Mesenchymal stem cell (in vitro differentiated cells and primary cell): ENCODE measurements at regions not wholly inside any gene's neighbourhood (a gene's known extent, or its start where the extent isn't known, plus 50 kb on each side); places are given as distances from the start of the nearest gene placed in this dataset.

Experiments used
- DNase-seq: peaks from one replicate; pipeline ENCODE4 v3.0.0-alpha.2; 2013
- H2AFZ ChIP-seq: one replicate; pipeline ENCODE4 v1.6.1; 2013; ENCODE audit warnings: low read depth, mild to moderate bottlenecking, control low read depth, inconsistent platforms, low read length, moderate library complexity
- H2AK5ac ChIP-seq: 2 replicates; pipeline ENCODE4 v1.6.1; 2013; ENCODE audit warnings: low read length, moderate library complexity, mild to moderate bottlenecking, inconsistent platforms; ENCODE audit not compliant: severe bottlenecking
- H2BK120ac ChIP-seq: one replicate; pipeline ENCODE4 v1.6.1; 2013; ENCODE audit warnings: low read depth, mild to moderate bottlenecking, inconsistent platforms, low read length, moderate library complexity
- H2BK12ac ChIP-seq, 2 experiments: one replicate each; pipeline ENCODE4 v1.6.1; 2013; ENCODE audit warnings: inconsistent platforms in 2 of 2, low read length in 2 of 2, mild to moderate bottlenecking in 2 of 2, moderate library complexity in 2 of 2, control low read depth in 1 of 2
- H2BK15ac ChIP-seq: one replicate; pipeline ENCODE4 v1.6.1; 2013; ENCODE audit warnings: mild to moderate bottlenecking, low read depth, inconsistent platforms; ENCODE audit not compliant: poor library complexity, severe bottlenecking
- H2BK5ac ChIP-seq: 2 replicates; pipeline ENCODE4 v1.6.1; 2013; ENCODE audit warnings: low read depth, mild to moderate bottlenecking, low read length, control low read depth, inconsistent platforms; ENCODE audit not compliant: poor library complexity, severe bottlenecking
- H3K14ac ChIP-seq, 2 experiments: one replicate each; pipeline ENCODE4 v1.6.1; 2013; ENCODE audit warnings: inconsistent platforms in 2 of 2, low read length in 2 of 2, control low read depth in 1 of 2, mild to moderate bottlenecking in 1 of 2, moderate library complexity in 1 of 2
- H3K18ac ChIP-seq, 2 experiments: one replicate each; pipeline ENCODE4 v1.6.1; 2013; ENCODE audit warnings: inconsistent platforms in 2 of 2, low read length in 2 of 2, control low read depth in 1 of 2, low read depth in 1 of 2, mild to moderate bottlenecking in 1 of 2
- H3K23ac ChIP-seq, 2 experiments: one replicate each; pipeline ENCODE4 v1.6.1; 2013; ENCODE audit warnings: inconsistent platforms in 2 of 2, low read length in 2 of 2, mild to moderate bottlenecking in 2 of 2, moderate library complexity in 2 of 2, control low read depth in 1 of 2
- H3K27ac ChIP-seq: 2 replicates; pipeline ENCODE4 v1.5.1; 2013; ENCODE audit warnings: mild to moderate bottlenecking, moderate library complexity, low read length, control low read depth, inconsistent platforms; ENCODE audit not compliant: poor library complexity, severe bottlenecking
- H3K27me3 ChIP-seq, 2 experiments: 2 replicates each; pipeline versions ENCODE4 v1.6.1 to v1.7.0; 2013; ENCODE audit warnings: low read length in 2 of 2, mild to moderate bottlenecking in 2 of 2, moderate library complexity in 2 of 2, control low read depth in 1 of 2, inconsistent platforms in 1 of 2; ENCODE audit not compliant: control insufficient read depth in 1 of 2, insufficient read depth in 1 of 2
- H3K36me3 ChIP-seq, 2 experiments: 2 replicates each; pipeline versions ENCODE4 v1.6.1 to v1.7.0; 2013; ENCODE audit warnings: low read length in 2 of 2, control low read depth in 1 of 2, inconsistent platforms in 1 of 2, low read depth in 1 of 2, mild to moderate bottlenecking in 1 of 2; ENCODE audit not compliant: insufficient read depth in 2 of 2, control insufficient read depth in 1 of 2
- H3K4ac ChIP-seq, 2 experiments: one replicate each; pipeline ENCODE4 v1.6.1; 2013; ENCODE audit warnings: inconsistent platforms in 2 of 2, low read length in 2 of 2, mild to moderate bottlenecking in 2 of 2, moderate library complexity in 2 of 2, control low read depth in 1 of 2, low read depth in 1 of 2
- H3K4me1 ChIP-seq: 2 replicates; pipeline ENCODE4 v1.6.1; 2013; ENCODE audit warnings: low read depth, low read length, control low read depth; ENCODE audit not compliant: control insufficient read depth, insufficient read depth
- H3K4me2 ChIP-seq: 2 replicates; pipeline ENCODE4 v1.6.1; 2013; ENCODE audit warnings: low read length, mild to moderate bottlenecking, inconsistent platforms; ENCODE audit not compliant: poor library complexity, severe bottlenecking
- H3K4me3 ChIP-seq, 2 experiments: 2 replicates each; pipeline versions ENCODE4 v1.5.1 to v1.7.0; 2013; ENCODE audit warnings: low read length in 2 of 2, mild to moderate bottlenecking in 2 of 2, control low read depth in 1 of 2, low read depth in 1 of 2; ENCODE audit not compliant: insufficient read depth in 1 of 2
- H3K79me1 ChIP-seq: replicated peaks from 2 replicates; pipeline ENCODE4 v1.6.1; 2013; ENCODE audit warnings: mild to moderate bottlenecking, control low read depth, low read length, inconsistent platforms; ENCODE audit not compliant: poor library complexity, severe bottlenecking
- H3K9ac ChIP-seq: 2 replicates; pipeline ENCODE4 v1.7.0; 2013; ENCODE audit warnings: mild to moderate bottlenecking, low read length, moderate library complexity
- H3K9me3 ChIP-seq: 2 replicates; pipeline ENCODE4 v1.7.0; 2013; ENCODE audit warnings: mild to moderate bottlenecking, low read length; ENCODE audit not compliant: control insufficient read depth
- H4K8ac ChIP-seq: one replicate; pipeline ENCODE4 v1.6.1; 2013; ENCODE audit warnings: inconsistent platforms, mild to moderate bottlenecking, low read length, moderate library complexity
- H4K91ac ChIP-seq: one replicate; pipeline ENCODE4 v1.6.1; 2013; ENCODE audit warnings: mild to moderate bottlenecking, low read length, inconsistent platforms
- WGBS: methylation state at CpG from one replicate; pipeline ENCODE4 v1.1.7; 2013; ENCODE audit warnings: mixed read lengths; 5-methylcytosine and 5-hydroxymethylcytosine counted together

- no peaks in the 10 kb centered on the region for H3K79me1 ChIP-seq
- DNase-seq: no peak
- no peak overlapping the region for H3K27ac ChIP-seq
- H2AFZ ChIP-seq: no peak overlapping the region
- no peaks in the 10 kb centered on the region for H3K27me3 ChIP-seq
- H4K91ac ChIP-seq: no peak overlapping the region
- H3K14ac ChIP-seq: no peak overlapping the region
- no peak overlapping the region for H3K9ac ChIP-seq
- no peak overlapping the region for H2BK15ac ChIP-seq
- H2BK5ac ChIP-seq: no peak overlapping the region
- H3K9me3 ChIP-seq: no peaks in the 10 kb centered on the region
- no peak overlapping the region for H3K23ac ChIP-seq
- no peaks in the 10 kb centered on the region for H3K36me3 ChIP-seq
- no peak overlapping the region for H3K18ac ChIP-seq
- H3K4me3 ChIP-seq: no peak overlapping the region
- H4K8ac ChIP-seq: no peak overlapping the region
- H2BK12ac ChIP-seq: no peak overlapping the region
- H2BK120ac ChIP-seq: no peak overlapping the region
- H3K4me1 ChIP-seq: no peaks in the 10 kb centered on the region
- no peak overlapping the region for H2AK5ac ChIP-seq
- no peak overlapping the region for H3K4ac ChIP-seq
- WGBS: 57% methylated on average over 1 of the region's 3 CpGs
- H3K4me2 ChIP-seq: no peak overlapping the region
Measured at GRCh38 chr1:239926184-239926583, 165.5 kb upstream of the FMN2 start.

GRCh38 chr1:239929317-239929716 lies 162.4 kb upstream of the FMN2 start:
- Histone ChIP-seq H3K4me3 (no peak overlapping the region), H2AK5ac (no peak overlapping the region), H3K9ac (no peak overlapping the region), H2BK120ac (no peak overlapping the region), H4K8ac (no peak overlapping the region), H3K27me3 (no peaks in the 10 kb centered on the region), H3K79me1 (no peaks in the 10 kb centered on the region), H2AFZ (no peak overlapping the region), H3K14ac (no peak overlapping the region), H2BK5ac (no peak overlapping the region), H3K27ac (no peak overlapping the region), H3K36me3 (no peaks in the 10 kb centered on the region), H3K4me2 (no peak overlapping the region), H3K4me1 (no peaks in the 10 kb centered on the region), H2BK12ac (no peak overlapping the region), H3K18ac (no peak overlapping the region), H4K91ac (no peak overlapping the region), H2BK15ac (no peak overlapping the region), H3K23ac (no peak overlapping the region), H3K9me3 (no peaks in the 10 kb centered on the region), H3K4ac (no peak overlapping the region)
- WGBS: 78% methylated on average over 5 of the region's 6 CpGs
- no peak for DNase-seq

DNA sequence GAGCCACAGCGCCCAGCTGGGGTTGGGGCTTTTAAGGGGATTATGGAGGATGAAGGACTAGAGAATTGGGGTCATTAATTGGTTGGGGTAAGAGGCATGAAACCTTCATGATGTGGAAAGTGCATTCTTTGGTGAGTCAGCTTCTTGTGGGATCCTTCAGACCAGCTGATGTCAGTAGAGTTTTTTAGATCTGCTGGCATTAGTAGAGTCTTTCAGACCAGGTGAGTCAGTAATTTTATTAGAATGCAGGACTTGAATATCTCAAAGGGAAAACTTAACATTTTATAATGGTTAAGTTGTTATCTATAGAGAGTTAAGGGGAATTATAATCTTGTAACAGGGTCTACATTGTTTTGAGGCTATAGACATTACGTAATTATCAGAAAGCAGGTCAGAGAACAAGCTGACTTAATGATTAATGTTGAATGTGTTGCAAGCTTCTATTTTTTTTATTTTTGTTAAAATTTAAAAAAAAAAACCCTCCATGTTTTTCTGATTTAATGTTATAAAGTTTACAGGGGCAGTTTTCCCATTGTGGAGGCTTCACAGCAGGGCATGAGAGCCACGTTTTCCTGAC lies 160.9 kb upstream of the FMN2 start:
- H2AK5ac ChIP-seq: no peak overlapping the region

DNA sequence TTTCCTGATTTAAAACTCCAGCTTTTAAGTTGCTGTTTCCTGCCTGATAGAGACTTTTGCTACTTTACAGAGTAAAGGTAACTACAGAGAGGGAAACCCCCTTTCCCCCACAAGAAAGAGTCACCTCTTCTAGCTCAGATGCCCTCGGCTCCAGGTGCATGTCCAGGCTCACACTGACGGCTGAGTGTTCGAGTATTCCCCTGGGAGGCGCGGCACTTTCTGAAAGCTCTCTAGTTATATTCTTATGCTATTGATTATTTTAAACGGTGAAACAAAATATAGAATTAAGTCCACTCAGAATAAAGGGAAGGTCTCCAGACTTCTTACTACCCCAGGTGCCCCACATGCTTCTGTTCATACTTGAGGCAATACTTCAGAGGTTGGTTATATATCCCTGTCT lies 160.3 kb upstream of the FMN2 start:
- Histone ChIP-seq H3K4ac (no peak overlapping the region), H4K8ac (no peak overlapping the region), H3K36me3 (no peaks in the 10 kb centered on the region), H3K27ac (no peak overlapping the region), H3K9ac (no peak overlapping the region), H3K14ac (no peak overlapping the region), H2AK5ac (no peak overlapping the region), H3K18ac (no peak overlapping the region), H3K4me1 (no peaks in the 10 kb centered on the region), H2BK15ac (no peak overlapping the region), H3K9me3 (no peaks in the 10 kb centered on the region), H3K23ac (no peak overlapping the region), H4K91ac (no peak overlapping the region), H3K4me2 (no peak overlapping the region), H3K27me3 (no peaks in the 10 kb centered on the region), H2BK12ac (no peak overlapping the region), H2AFZ (no peak overlapping the region), H3K4me3 (no peak overlapping the region), H2BK5ac (no peak overlapping the region), H2BK120ac (no peak overlapping the region), H3K79me1 (no peaks in the 10 kb centered on the region)
- no peak for DNase-seq
- 91% methylated on average over 4 of the region's 6 CpGs for WGBS

More for the DNA sequence above, 160.9 kb upstream of the FMN2 start:
- no peak overlapping the region for H4K91ac ChIP-seq
- H2BK120ac ChIP-seq: no peak overlapping the region
- DNase-seq: no peak
- no peak overlapping the region for H3K27ac ChIP-seq
- H4K8ac ChIP-seq: no peak overlapping the region
- no peaks in the 10 kb centered on the region for H3K9me3 ChIP-seq
- H2BK12ac ChIP-seq: no peak overlapping the region
- H3K36me3 ChIP-seq: no peaks in the 10 kb centered on the region
- H2BK5ac ChIP-seq: no peak overlapping the region
- H3K79me1 ChIP-seq: no peaks in the 10 kb centered on the region
- no peaks in the 10 kb centered on the region for H3K4me1 ChIP-seq
- H3K18ac ChIP-seq: no peak overlapping the region
- no peak overlapping the region for H3K4me2 ChIP-seq
- no peak overlapping the region for H3K14ac ChIP-seq
- no peak overlapping the region for H2AFZ ChIP-seq
- no peak overlapping the region for H3K23ac ChIP-seq
- H3K4ac ChIP-seq: no peak overlapping the region
- WGBS: 52% methylated on average over 3 of the region's 3 CpGs
- H3K9ac ChIP-seq: no peak overlapping the region
- no peaks in the 10 kb centered on the region for H3K27me3 ChIP-seq
- no peak overlapping the region for H2BK15ac ChIP-seq
- no peak overlapping the region for H3K4me3 ChIP-seq
